ENCODE measurements at regions not wholly inside any gene's neighbourhood (a gene's known extent, or its start where the extent isn't known, plus 50 kb on each side); places are given as distances from the start of the nearest gene placed in this dataset.
"Not testable (repeated sequence)": the region's sequence is repeated elsewhere in the genome, so short reads cannot be mapped to it uniquely, and the experiment has no call there.

DNA sequence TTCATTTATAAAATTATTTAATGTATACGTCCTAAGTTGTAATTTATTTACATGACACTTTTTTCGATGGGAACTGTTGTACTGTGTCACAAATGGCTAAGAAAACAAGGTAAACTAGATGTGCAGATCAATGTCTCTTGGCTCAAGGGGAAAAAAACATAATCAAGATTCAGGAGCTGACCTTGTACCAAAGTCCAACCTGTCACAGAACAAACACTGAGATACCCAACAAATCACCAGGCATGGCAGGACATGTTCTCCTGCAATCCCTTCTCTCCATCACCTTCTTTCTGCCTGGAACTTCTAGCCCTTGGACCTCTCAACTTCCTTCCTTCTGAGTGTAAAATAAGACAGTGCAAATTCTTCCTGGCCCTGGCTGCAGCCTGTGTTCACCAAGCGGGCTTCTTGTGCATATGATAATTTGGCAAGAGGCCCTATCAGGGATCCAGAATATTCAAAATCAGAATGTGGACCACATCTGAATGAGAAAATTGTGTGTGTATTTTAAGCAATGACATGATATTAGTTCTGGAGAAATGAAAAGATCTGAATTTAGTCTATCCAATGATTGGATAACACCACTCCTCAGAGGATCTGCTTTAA is 445.9 kb downstream of the ZNF536 start:
- DNase-seq (ENCODE audit: low read depth in 2 of 2) = no peak

- DNase-seq (ENCODE audit: low read depth in 2 of 2) = no peak
Measured at GRCh38 chr19:30817197-30817596, 445.0 kb downstream of the ZNF536 start.

- DNase-seq (ENCODE audit: low read depth in 2 of 2) = no peak
Measured at GRCh38 chr19:30815889-30816580, 443.9 kb downstream of the ZNF536 start.

- no peak for DNase-seq (ENCODE audit: low read depth in 2 of 2)
Measured at GRCh38 chr19:30812099-30812678, 440.0 kb downstream of the ZNF536 start.

GRCh38 chr19:30811397-30812098 is 439.4 kb downstream of the ZNF536 start:
- DNase-seq (ENCODE audit: low read depth in 2 of 2) = no peak

DNA sequence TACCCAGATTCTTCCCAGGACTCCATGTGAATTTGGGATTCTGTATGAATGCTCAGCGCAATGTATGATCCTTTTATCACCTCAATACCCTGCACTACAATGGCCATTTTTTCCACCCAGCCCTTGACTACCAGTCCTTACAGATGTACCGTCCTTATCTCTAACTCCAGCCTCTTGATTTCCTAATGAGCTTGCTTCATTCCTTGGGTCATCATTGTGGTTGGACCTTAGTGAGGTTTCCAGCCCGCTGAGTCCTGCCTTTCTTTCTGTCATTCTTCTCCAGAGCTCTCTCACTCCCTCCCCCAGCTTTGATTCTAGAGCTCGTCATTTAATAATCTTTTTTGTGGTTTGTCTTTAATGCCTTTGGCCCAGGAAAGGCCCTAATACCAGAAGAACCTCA is 438.5 kb downstream of the ZNF536 start:
- no peak for DNase-seq (ENCODE audit: low read depth in 2 of 2)

- DNase-seq (ENCODE audit: low read depth in 2 of 2) = no peak
Measured at GRCh38 chr19:30807278-30807677, 435.1 kb downstream of the ZNF536 start.

- no peak for DNase-seq (ENCODE audit: low read depth in 2 of 2)
Measured at GRCh38 chr19:30806311-30806710, 434.1 kb downstream of the ZNF536 start.

DNA sequence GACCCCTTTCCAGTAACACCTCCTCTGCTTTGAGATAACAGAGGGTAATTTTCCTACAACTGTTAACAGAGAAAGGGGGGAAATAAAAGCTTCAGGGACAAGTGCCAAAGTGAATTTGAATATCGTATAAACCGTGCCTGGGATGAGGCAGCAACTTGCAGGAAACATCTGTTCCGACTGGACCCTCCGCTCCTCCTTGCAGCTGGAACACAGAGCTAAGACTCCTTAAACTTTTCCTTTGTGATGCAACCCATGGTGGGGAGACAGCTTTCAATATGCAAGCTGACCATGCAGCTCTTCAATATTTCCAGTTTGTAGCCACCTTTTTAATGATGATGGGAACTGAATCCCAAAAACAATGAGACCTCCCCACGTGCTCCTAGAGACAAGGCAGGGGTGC is 432.6 kb downstream of the ZNF536 start:
- DNase-seq (ENCODE audit: low read depth in 2 of 2) = no peak

GRCh38 chr19:30804333-30804732 is 432.1 kb downstream of the ZNF536 start:
- not testable (repeated sequence) for DNase-seq (ENCODE audit: low read depth in 2 of 2)

DNA sequence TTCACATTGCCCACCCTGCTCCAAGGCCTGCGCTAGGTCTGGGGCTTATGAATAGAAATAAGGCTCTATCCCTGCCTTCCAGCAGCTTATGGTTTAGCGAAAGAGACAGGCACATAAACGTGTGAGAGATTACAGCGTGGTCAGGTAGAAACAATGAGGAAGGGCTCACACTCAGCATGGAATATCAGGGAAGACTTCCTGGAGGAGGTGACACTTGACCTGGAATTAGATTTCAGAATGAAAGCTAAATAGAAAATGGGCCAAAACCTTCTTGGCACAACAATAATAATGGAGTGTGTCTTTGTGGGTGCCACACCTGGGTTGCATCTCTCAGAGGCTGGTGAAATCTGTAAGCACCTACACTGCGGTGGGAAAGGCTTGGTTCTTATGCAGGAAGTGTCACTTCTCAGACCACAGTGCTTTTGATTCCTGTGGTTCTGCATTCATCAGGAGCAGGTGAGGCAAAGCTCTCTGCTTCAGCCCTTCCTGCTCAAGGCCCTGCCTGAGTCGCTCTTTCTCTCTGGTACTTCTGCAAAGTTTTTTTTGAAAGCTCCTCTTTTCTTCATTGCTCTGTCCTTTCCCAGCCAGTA is 430.3 kb downstream of the ZNF536 start:
- no peak for DNase-seq (ENCODE audit: low read depth in 2 of 2)

GRCh38 chr19:30799865-30800755 is 427.9 kb downstream of the ZNF536 start:
- peak in 1 of 2 experiments; percentile 16 for DNase-seq (ENCODE audit: low read depth in 2 of 2)

- no peak for DNase-seq (ENCODE audit: low read depth in 2 of 2)
Measured at GRCh38 chr19:30795727-30796126, 423.5 kb downstream of the ZNF536 start.

- no peak for DNase-seq (ENCODE audit: low read depth in 2 of 2)
Measured at GRCh38 chr19:30792561-30793505, 420.6 kb downstream of the ZNF536 start.

DNA sequence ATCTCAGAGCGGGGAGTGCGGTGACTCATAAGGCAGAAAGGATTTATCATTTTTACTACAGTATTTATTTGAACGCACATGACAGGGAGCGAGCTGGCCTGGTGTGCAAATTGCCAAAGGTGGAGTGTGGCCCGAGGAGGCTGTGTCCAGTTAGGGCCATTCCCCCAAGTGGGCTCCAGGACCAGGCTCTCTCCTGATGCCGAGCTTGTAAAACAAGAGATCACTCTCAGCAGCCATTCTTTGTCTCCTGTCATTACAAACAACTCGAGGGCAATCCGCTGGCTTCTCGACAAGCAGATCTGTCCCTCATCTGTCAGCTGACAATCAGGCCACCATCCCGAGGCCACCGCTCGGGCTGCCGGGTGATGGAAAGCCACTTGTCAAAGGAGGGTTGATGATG is 418.9 kb downstream of the ZNF536 start:
- no peak for DNase-seq (ENCODE audit: low read depth in 2 of 2)

DNA sequence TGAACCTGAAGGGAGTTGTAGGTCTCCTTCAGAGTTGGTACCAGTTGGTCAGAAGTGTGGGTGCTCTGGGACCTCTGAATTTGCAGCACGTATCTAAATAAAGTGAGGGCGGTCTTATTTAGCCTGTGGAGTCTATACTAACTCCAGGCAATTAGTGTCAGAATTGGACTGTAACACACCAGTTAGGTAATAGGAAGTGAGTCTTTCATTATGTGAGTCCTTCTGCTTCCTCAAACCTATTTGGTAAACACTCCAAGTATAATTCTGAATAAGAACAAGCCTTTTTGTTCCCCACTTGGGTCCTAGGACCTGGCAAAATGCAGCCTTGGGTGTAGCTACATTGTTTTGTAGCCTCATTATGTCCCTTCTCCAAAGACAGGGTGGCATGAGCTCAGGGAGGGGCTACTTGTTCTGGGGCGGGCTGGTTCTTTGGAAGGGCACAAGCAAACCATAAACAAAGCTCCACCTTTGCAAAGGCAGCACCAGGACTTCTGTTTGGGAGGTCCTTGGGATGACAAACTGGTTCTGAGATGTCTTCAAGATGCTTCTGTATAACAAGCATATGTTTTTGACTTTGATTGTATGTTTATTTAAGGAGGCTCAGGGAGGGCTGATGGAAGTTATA is 418.0 kb downstream of the ZNF536 start:
- no peak for DNase-seq (ENCODE audit: low read depth in 2 of 2)

- no peak for DNase-seq (ENCODE audit: low read depth in 2 of 2)
Measured at GRCh38 chr19:30788105-30788765, 416.1 kb downstream of the ZNF536 start.

GRCh38 chr19:30785458-30786137 is 413.4 kb downstream of the ZNF536 start:
- DNase-seq (ENCODE audit: low read depth in 2 of 2) = no peak

All from stimulated activated CD4-positive, alpha-beta T cell treated with anti-CD3 and anti-CD28 coated beads, Interleukin-12 subunit alpha, Interleukin-12 subunit beta, amount 100 ng/mL, for 24 hours (primary cell).